ENCODE measurements at regions not wholly inside any gene's neighbourhood (a gene's known extent, or its start where the extent isn't known, plus 50 kb on each side); places are given as distances from the start of the nearest gene placed in this dataset.

- TF ChIP-seq REST (IDR thresholded peaks at IDR 0.05; ENCODE audit: insufficient read depth in 1 of 2, low read depth in 2 of 2, low read length in 1 of 2) (no peak), CTCF (IDR thresholded peaks at IDR 0.05) (no peak), POLR2AphosphoS5 (IDR thresholded peaks at IDR 0.05; ENCODE audit: low read depth, low read length) (no peak)
Measured at GRCh38 chr6:112879920-112880413, 532.8 kb downstream of the RFPL4B start.
